ENCODE measurements at regions not wholly inside any gene's neighbourhood (a gene's known extent, or its start where the extent isn't known, plus 50 kb on each side); places are given as distances from the start of the nearest gene placed in this dataset.

GRCh38 chr10:128485701-128486235 lies 359.5 kb upstream of the MKI67 start:
- ChIA-PET POLR2A (no interaction called here), CTCF (no interaction called here)
- H3K4me3 Mint-ChIP-seq: no peak overlapping the region
- intact Hi-C loops (cut with micrococcal nuclease): no loop called here
- no peaks in the 10 kb centered on the region for H3K9me3 Mint-ChIP-seq
- H3K4me1 Mint-ChIP-seq: no peaks in the 10 kb centered on the region
- ATAC-seq (ENCODE audit: low read depth) (no peak), DNase-seq (no peak)
- no peak for TF ChIP-seq CTCF (IDR thresholded peaks at IDR 0.05)
- no peaks in the 10 kb centered on the region for H3K27me3 Mint-ChIP-seq
- no peak overlapping the region for H3K27ac Mint-ChIP-seq
- no peaks in the 10 kb centered on the region for H3K36me3 Mint-ChIP-seq (ENCODE audit: low read depth)

GRCh38 chr10:128487517-128487916 lies 361.3 kb upstream of the MKI67 start:
- H3K4me1 Mint-ChIP-seq: no peaks in the 10 kb centered on the region
- H3K27ac Mint-ChIP-seq: no peak overlapping the region
- no peak for DNase-seq
- TF ChIP-seq CTCF (IDR thresholded peaks at IDR 0.05): no peak
- no peak overlapping the region for H3K4me3 Mint-ChIP-seq
- ChIA-PET POLR2A (no interaction called here), CTCF (no interaction called here)
- no peaks in the 10 kb centered on the region for H3K27me3 Mint-ChIP-seq
- intact Hi-C loops (cut with micrococcal nuclease): no loop called here
- no peak for ATAC-seq (ENCODE audit: low read depth)
- H3K36me3 Mint-ChIP-seq (ENCODE audit: low read depth): no peaks in the 10 kb centered on the region
- H3K9me3 Mint-ChIP-seq: no peaks in the 10 kb centered on the region

GRCh38 chr10:128489324-128490247 lies 363.4 kb upstream of the MKI67 start:
- H3K36me3 Mint-ChIP-seq (ENCODE audit: low read depth): no peaks in the 10 kb centered on the region
- CTCF ChIA-PET: no interaction called here

DNA sequence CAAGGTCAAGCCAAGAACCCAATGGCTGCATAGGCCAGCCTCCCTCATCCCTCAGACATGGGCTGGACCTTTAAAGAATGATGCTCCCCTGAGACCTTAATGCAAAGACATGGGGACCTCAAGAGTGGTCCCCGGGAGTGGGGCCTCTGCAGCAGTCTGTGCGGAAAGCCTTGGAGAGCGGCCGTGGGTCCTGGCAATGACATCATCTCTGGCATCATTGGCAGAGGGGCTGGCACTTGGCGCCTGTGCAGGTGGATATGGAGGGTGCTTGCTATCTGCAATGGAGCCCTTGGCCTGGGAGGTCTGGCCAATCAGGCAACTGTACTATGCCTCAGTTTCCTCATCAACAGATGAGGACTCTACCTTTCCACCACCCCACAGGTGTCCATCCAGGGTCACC lies 365.5 kb upstream of the MKI67 start:
- no peak overlapping the region for H3K27ac Mint-ChIP-seq
- no peak for DNase-seq
- CTCF ChIA-PET: no interaction called here

More at GRCh38 chr10:128489324-128490247, 363.4 kb upstream of the MKI67 start:
- POLR2A ChIA-PET: no interaction called here
- no peak for TF ChIP-seq CTCF (IDR thresholded peaks at IDR 0.05)
- no peaks in the 10 kb centered on the region for H3K4me1 Mint-ChIP-seq
- no peak for DNase-seq
- H3K27ac Mint-ChIP-seq: no peak overlapping the region
- H3K9me3 Mint-ChIP-seq: no peaks in the 10 kb centered on the region
- no peaks in the 10 kb centered on the region for H3K27me3 Mint-ChIP-seq
- H3K4me3 Mint-ChIP-seq: no peak overlapping the region
- intact Hi-C loops (cut with micrococcal nuclease): no loop called here
- no peak for ATAC-seq (ENCODE audit: low read depth)

More for the DNA sequence above, 365.5 kb upstream of the MKI67 start:
- no peaks in the 10 kb centered on the region for H3K9me3 Mint-ChIP-seq
- H3K36me3 Mint-ChIP-seq (ENCODE audit: low read depth): no peaks in the 10 kb centered on the region
- no peaks in the 10 kb centered on the region for H3K27me3 Mint-ChIP-seq
- TF ChIP-seq CTCF (IDR thresholded peaks at IDR 0.05): no peak
- ATAC-seq (ENCODE audit: low read depth): no peak
- intact Hi-C loops (cut with micrococcal nuclease): no loop called here
- H3K4me1 Mint-ChIP-seq: no peaks in the 10 kb centered on the region
- H3K4me3 Mint-ChIP-seq: no peak overlapping the region
- POLR2A ChIA-PET: no interaction called here
